Nephron progenitor cell (in vitro differentiated cells): ENCODE measurements at regions not wholly inside any gene's neighbourhood (a gene's known extent, or its start where the extent isn't known, plus 50 kb on each side); places are given as distances from the start of the nearest gene placed in this dataset.

Source experiments
- DNase-seq: peaks from one replicate; pipeline ENCODE4 v3.0.0; 2021
- H3K27ac Mint-ChIP-seq: 2 replicates; pipeline ENCODE4 v1.8.0; 2021; ENCODE audit warnings: mild to moderate bottlenecking, moderate library complexity, mixed read lengths
- H3K27me3 Mint-ChIP-seq: 2 replicates; pipeline ENCODE4 v1.8.0; 2021; ENCODE audit warnings: mild to moderate bottlenecking, low read depth, mixed read lengths; ENCODE audit not compliant: poor library complexity
- H3K36me3 Mint-ChIP-seq: 2 replicates; pipeline ENCODE4 v1.8.0; 2021; ENCODE audit warnings: low read depth, mixed read lengths
- H3K4me1 Mint-ChIP-seq: 2 replicates; pipeline ENCODE4 v1.8.0; 2021; ENCODE audit warnings: mixed read lengths
- H3K4me3 Mint-ChIP-seq: 2 replicates; pipeline ENCODE4 v1.8.0; 2021; ENCODE audit warnings: mild to moderate bottlenecking, moderate library complexity, mixed read lengths
- H3K9me3 Mint-ChIP-seq: 2 replicates; pipeline ENCODE4 v1.8.0; 2021; ENCODE audit warnings: mild to moderate bottlenecking, moderate library complexity, mixed read lengths
- CTCF ChIP-seq: fragments of 200-600 bp; sonication (generic); IDR thresholded peaks from 2 replicates; pipeline ENCODE4 v1.5.0; 2021; ENCODE audit warnings: antibody characterized with exemption

- no peak overlapping the region for H3K27ac Mint-ChIP-seq
- H3K36me3 Mint-ChIP-seq = no peaks in the 10 kb centered on the region
- peaks cover 5% of the 10 kb centered on the region for H3K4me1 Mint-ChIP-seq
- TF ChIP-seq CTCF = no peak
- peaks cover 24% of the 10 kb centered on the region for H3K9me3 Mint-ChIP-seq
- no peak for DNase-seq
- H3K4me3 Mint-ChIP-seq = no peak overlapping the region
- H3K27me3 Mint-ChIP-seq = peaks cover 4% of the 10 kb centered on the region
Observed at GRCh38 chr13:53160211-53160610, 131.6 kb downstream of the OLFM4 start.

- Mint-ChIP-seq H3K4me1 (peaks cover 5% of the 10 kb centered on the region), H3K27ac (no peak overlapping the region), H3K36me3 (no peaks in the 10 kb centered on the region), H3K9me3 (peaks cover 24% of the 10 kb centered on the region), H3K4me3 (no peak overlapping the region), H3K27me3 (peaks cover 4% of the 10 kb centered on the region)
- no peak for DNase-seq
- no peak for TF ChIP-seq CTCF
Observed at GRCh38 chr13:53161251-53161650, 132.6 kb downstream of the OLFM4 start.

- no peak overlapping the region for H3K27ac Mint-ChIP-seq
- H3K4me3 Mint-ChIP-seq = no peak overlapping the region
Observed at GRCh38 chr13:53165261-53165660, 136.6 kb downstream of the OLFM4 start.

GRCh38 chr13:53167561-53167960, 138.9 kb downstream of the OLFM4 start:
- H3K4me1 Mint-ChIP-seq = peaks cover 19% of the 10 kb centered on the region
- no peak overlapping the region for H3K27ac Mint-ChIP-seq
- no peak overlapping the region for H3K4me3 Mint-ChIP-seq
- H3K27me3 Mint-ChIP-seq = no peaks in the 10 kb centered on the region
- no peaks in the 10 kb centered on the region for H3K36me3 Mint-ChIP-seq
- no peak for DNase-seq
- no peaks in the 10 kb centered on the region for H3K9me3 Mint-ChIP-seq
- no peak for TF ChIP-seq CTCF

More at GRCh38 chr13:53165261-53165660, 136.6 kb downstream of the OLFM4 start:
- Mint-ChIP-seq H3K27me3 (no peaks in the 10 kb centered on the region), H3K9me3 (no peaks in the 10 kb centered on the region), H3K4me1 (peaks cover 2% of the 10 kb centered on the region), H3K36me3 (no peaks in the 10 kb centered on the region)
- TF ChIP-seq CTCF = no peak
- no peak for DNase-seq

- Mint-ChIP-seq H3K27me3 (no peaks in the 10 kb centered on the region), H3K4me3 (no peak overlapping the region), H3K36me3 (peaks cover 5% of the 10 kb centered on the region), H3K4me1 (peaks cover 19% of the 10 kb centered on the region), H3K27ac (no peak overlapping the region), H3K9me3 (peaks cover 5% of the 10 kb centered on the region)
- TF ChIP-seq CTCF = no peak
- no peak for DNase-seq
Observed at GRCh38 chr13:53170910-53171309, 142.3 kb downstream of the OLFM4 start.

GRCh38 chr13:53174545-53174944, 145.9 kb downstream of the OLFM4 start:
- Mint-ChIP-seq H3K36me3 (peaks cover 5% of the 10 kb centered on the region), H3K9me3 (peaks cover 5% of the 10 kb centered on the region), H3K27ac (no peak overlapping the region), H3K4me3 (no peak overlapping the region), H3K27me3 (peaks cover 2% of the 10 kb centered on the region), H3K4me1 (peaks cover 28% of the 10 kb centered on the region)
- no peak for DNase-seq
- TF ChIP-seq CTCF = no peak
